ENCODE measurements at regions not wholly inside any gene's neighbourhood (a gene's known extent, or its start where the extent isn't known, plus 50 kb on each side); places are given as distances from the start of the nearest gene placed in this dataset.

DNA sequence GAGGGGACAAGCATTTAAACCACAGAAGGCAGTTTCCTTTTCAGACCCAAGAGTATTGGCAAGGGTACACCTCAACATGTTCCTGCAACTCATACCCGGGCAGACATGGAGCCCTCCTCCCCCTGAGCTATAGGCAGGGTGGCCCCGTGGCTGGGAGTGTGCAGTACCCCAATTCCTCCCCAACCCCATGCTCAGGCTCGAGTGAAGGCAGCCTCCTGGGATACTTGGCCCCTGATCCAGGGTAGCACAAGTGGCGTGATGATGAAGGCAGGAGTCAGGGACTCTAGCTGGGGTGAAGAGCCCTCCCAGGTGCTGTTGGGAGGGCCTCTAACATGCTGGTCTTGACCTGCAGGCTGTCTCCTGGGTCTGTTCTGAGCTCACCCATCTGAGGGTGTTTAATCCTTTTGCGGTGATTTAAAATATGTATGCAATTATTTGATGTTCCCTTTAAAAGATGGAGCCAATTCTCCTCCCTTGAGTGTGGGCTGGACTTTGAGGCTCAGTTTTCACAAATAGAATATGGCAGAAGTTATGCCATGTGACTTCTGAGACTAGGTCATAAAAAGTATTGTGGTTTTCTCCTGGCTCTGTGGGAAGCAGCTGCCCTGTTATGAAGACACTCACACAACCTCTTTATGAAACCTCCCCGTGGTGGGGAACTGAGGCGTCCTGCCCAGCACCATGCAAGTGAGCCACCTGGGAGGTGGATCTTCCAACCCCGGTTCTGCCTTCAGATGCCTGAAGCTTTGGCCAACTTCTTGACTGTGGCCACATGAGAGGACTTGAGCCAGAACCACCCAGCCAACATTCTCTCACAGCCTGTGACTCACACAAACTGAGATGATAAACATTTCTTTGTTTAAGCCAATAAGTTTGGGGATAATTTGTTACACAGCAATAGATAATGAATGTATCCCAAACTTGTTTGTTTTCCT, 54.7 kb upstream of the NECTIN1 start:
- no peak for DNase-seq
- H3K9ac ChIP-seq (ENCODE audit: low read depth in 2 of 2, low read length in 2 of 2), result no peak overlapping the region

DNA sequence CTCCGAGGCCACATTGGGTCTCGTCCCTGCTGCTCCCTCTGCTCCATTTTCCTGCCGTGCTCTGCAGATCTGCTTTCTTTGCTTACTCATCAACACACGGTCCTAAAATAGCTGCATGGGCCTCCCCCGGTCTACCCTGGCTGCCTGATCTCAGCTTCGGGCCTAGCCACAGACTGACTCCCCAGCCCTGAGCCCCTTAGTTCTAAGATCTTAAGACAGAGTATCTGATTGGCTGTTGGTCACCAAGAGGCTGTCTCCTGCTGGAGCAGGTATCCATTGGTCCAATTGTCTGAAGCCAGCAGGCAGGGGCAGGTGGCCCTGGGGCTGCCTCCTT, 53.7 kb upstream of the NECTIN1 start:
- H3K36me3 ChIP-seq, result no peaks in the 10 kb centered on the region
- no peak overlapping the region for H3K9ac ChIP-seq (ENCODE audit: low read depth in 2 of 2, low read length in 2 of 2)
- H3K9me3 ChIP-seq, result no peaks in the 10 kb centered on the region
- intact Hi-C loops (cut with DNase I), result no loop called here
- DNase-seq, result no peak
- H3K27ac ChIP-seq, result no peak overlapping the region
- TF ChIP-seq, protein P1, sequence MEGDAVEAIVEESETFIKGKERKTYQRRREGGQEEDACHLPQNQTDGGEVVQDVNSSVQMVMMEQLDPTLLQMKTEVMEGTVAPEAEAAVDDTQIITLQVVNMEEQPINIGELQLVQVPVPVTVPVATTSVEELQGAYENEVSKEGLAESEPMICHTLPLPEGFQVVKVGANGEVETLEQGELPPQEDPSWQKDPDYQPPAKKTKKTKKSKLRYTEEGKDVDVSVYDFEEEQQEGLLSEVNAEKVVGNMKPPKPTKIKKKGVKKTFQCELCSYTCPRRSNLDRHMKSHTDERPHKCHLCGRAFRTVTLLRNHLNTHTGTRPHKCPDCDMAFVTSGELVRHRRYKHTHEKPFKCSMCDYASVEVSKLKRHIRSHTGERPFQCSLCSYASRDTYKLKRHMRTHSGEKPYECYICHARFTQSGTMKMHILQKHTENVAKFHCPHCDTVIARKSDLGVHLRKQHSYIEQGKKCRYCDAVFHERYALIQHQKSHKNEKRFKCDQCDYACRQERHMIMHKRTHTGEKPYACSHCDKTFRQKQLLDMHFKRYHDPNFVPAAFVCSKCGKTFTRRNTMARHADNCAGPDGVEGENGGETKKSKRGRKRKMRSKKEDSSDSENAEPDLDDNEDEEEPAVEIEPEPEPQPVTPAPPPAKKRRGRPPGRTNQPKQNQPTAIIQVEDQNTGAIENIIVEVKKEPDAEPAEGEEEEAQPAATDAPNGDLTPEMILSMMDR (IDR thresholded peaks at IDR 0.05), result no peak
- no peak overlapping the region for H3K4me3 ChIP-seq
- no peaks in the 10 kb centered on the region for H3K27me3 ChIP-seq
- H3K4me1 ChIP-seq, result no peaks in the 10 kb centered on the region

More for the DNA sequence above, 54.7 kb upstream of the NECTIN1 start:
- Histone ChIP-seq H3K27ac (no peak overlapping the region), H3K9me3 (no peaks in the 10 kb centered on the region), H3K27me3 (no peaks in the 10 kb centered on the region), H3K4me1 (no peaks in the 10 kb centered on the region), H3K4me3 (no peak overlapping the region), H3K36me3 (no peaks in the 10 kb centered on the region)
- intact Hi-C loops (cut with DNase I), result no loop called here
- TF ChIP-seq, protein P1 (IDR thresholded peaks at IDR 0.05), result no peak

DNA sequence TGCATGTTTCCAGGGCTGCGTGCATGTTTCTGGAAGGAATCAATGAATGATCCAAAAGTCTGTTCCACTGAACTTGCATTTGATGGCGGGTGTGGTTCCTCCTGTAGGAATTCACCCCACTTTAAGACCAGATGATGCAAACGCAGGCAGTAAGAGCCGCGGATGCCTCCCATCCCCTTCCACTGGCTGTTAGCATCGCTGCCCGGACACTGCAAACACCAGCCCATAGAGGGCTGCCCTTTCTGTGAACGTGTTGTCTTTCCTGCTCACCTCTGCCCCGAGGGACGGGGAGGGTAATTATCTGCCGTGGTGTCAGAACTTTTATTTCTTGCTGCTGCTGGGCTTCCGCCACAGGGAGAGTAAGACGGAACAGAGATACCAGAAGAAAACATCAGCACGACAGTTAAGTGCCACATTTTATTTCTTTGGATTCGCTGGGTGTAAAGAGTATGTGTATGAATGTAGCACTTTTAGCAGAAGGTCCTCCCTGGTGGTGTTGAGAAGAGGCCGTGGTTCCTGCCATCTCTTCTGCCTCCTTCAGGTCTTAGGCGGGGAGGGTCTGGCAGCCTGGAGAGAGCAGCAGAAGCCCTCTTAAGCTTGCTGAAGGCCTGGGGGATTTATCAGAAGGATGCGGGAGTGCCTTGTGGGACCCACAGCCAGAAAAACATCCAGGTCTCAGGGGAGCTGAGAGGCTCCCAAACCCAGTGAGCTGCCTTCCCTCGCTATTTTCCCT, 53.2 kb upstream of the NECTIN1 start:
- Histone ChIP-seq H3K4me3 (no peak overlapping the region), H3K36me3 (no peaks in the 10 kb centered on the region), H3K4me1 (no peaks in the 10 kb centered on the region), H3K27ac (no peak overlapping the region), H3K9me3 (no peaks in the 10 kb centered on the region), H3K27me3 (no peaks in the 10 kb centered on the region), H3K9ac (ENCODE audit: low read depth in 2 of 2, low read length in 2 of 2) (no peak overlapping the region)
- intact Hi-C loops (cut with DNase I), result no loop called here
- TF ChIP-seq, protein P1 (IDR thresholded peaks at IDR 0.05), result no peak
- no peak for DNase-seq

- DNase-seq, result no peak
- no peak overlapping the region for H3K9ac ChIP-seq (ENCODE audit: low read depth in 2 of 2, low read length in 2 of 2)
- no peak overlapping the region for H3K27ac ChIP-seq
- no peaks in the 10 kb centered on the region for H3K27me3 ChIP-seq
- no peaks in the 10 kb centered on the region for H3K9me3 ChIP-seq
- intact Hi-C loops (cut with DNase I), result no loop called here
- H3K4me3 ChIP-seq, result no peak overlapping the region
- no peaks in the 10 kb centered on the region for H3K4me1 ChIP-seq
- H3K36me3 ChIP-seq, result no peaks in the 10 kb centered on the region
- TF ChIP-seq, protein P1 (IDR thresholded peaks at IDR 0.05), result no peak
Observed at GRCh38 chr11:119780222-119780953, 51.4 kb upstream of the NECTIN1 start.
